HCT116 (cell line): ENCODE measurements at regions not wholly inside any gene's neighbourhood (a gene's known extent, or its start where the extent isn't known, plus 50 kb on each side); places are given as distances from the start of the nearest gene placed in this dataset.

ENCODE experiments used
- ATAC-seq: fragments of 200-7000 bp; cut with Tn5 transposase; 2 replicates; pipeline ENCODE4 v1.9.1; 2020; ENCODE audit warnings: mild to moderate bottlenecking, moderate library complexity
- BruUV-seq: library from RNA; stranded (reverse); fragments of 400-500 nt; replicated peaks from 2 replicates; lab custom pipeline; 2021; lab: Mats Ljungman, UMichigan
- CTCF ChIA-PET: fragments of 300-600 bp; sonication (Branson Sonifier 250); formaldehyde crosslinking; loops from one replicate; lab custom pipeline; 2021; ENCODE audit warnings: antibody characterized with exemption; lab: Charles Lee
- POLR2A ChIA-PET: fragments of 300-600, 350-600 bp; sonication (Branson Sonifier 250); formaldehyde crosslinking; loops from one replicate; lab custom pipeline; 2021; ENCODE audit warnings: antibody characterized with exemption; lab: Charles Lee
- RAD21 ChIA-PET, 2 experiments: fragments of 300-600 bp; sonication (Branson Sonifier 250); formaldehyde crosslinking; loops; one replicate each; lab custom pipeline; 2023; ENCODE audit warnings: low total read pairs in 2 of 2; ENCODE audit not compliant: uncharacterized antibody in 2 of 2, unreplicated experiment in 2 of 2, low non-redundant PET in 1 of 2; lab: Charles Lee
- DNase-seq: peaks from one replicate; pipeline ENCODE4 v3.0.0-alpha.2; 2010; ENCODE audit warnings: low read depth, low spot score
- H2AFZ ChIP-seq: fragments of 200-600 bp; shearing (Covaris generic), sonication (generic); 2 replicates; pipeline ENCODE4 v1.6.1; 2017; ENCODE audit warnings: low read depth, mixed run types, mixed read lengths, antibody characterized with exemption, low read length; ENCODE audit not compliant: poor library complexity, severe bottlenecking
- H3K27ac ChIP-seq: 2 replicates; pipeline ENCODE4 v1.5.1; 2012; ENCODE audit warnings: low read depth, low read length
- H3K27me3 ChIP-seq: fragments of 200-600 bp; sonication (generic); 2 replicates; pipeline ENCODE4 v1.6.1; 2016; ENCODE audit warnings: mixed run types, low read length, mixed read lengths; ENCODE audit not compliant: insufficient read depth
- H3K36me3 ChIP-seq, 2 experiments: fragments of 200-500 bp in 1 of 2; fragments of 200-600 bp in 1 of 2; sonication (Bioruptor generic) in 1 of 2; sonication (generic) in 1 of 2; 2 replicates each; pipeline versions ENCODE4 v1.5.1 to v1.6.1; 2014 to 2016; ENCODE audit warnings: low read length in 2 of 2, inconsistent platforms in 1 of 2, mixed read lengths in 1 of 2, mixed run types in 1 of 2; ENCODE audit not compliant: insufficient read depth in 2 of 2, control insufficient read depth in 1 of 2
- H3K4me1 ChIP-seq, 2 experiments: fragments of 200-600 bp in 1 of 2; sonication (generic) in 1 of 2; 2 replicates each; pipeline versions ENCODE4 v1.5.1 to v1.6.1; 2012 to 2017; ENCODE audit warnings: low read length in 2 of 2, inconsistent platforms in 1 of 2, mild to moderate bottlenecking in 1 of 2, mixed read lengths in 1 of 2, mixed run types in 1 of 2, moderate library complexity in 1 of 2; ENCODE audit not compliant: insufficient read depth in 2 of 2, control insufficient read depth in 1 of 2
- H3K4me2 ChIP-seq: fragments of 200-600 bp; sonication (generic); 2 replicates; pipeline ENCODE4 v1.6.1; 2017; ENCODE audit warnings: mixed run types, low read length, mixed read lengths
- H3K4me3 ChIP-seq, 2 experiments: fragments of 200-600 bp in 1 of 2; sonication (generic) in 1 of 2; replicated peaks in 1 of 2; 2 replicates each; pipeline ENCODE4 v1.5.1; 2011 to 2016; ENCODE audit warnings: low read length in 2 of 2, control low read depth in 1 of 2, low read depth in 1 of 2, mild to moderate bottlenecking in 1 of 2, mixed read lengths in 1 of 2, mixed run types in 1 of 2
- H3K79me2 ChIP-seq: fragments of 200-600 bp; sonication (generic); 2 replicates; pipeline ENCODE4 v1.6.1; 2017; ENCODE audit warnings: mild to moderate bottlenecking, mixed run types, low read length, moderate library complexity, mixed read lengths; ENCODE audit not compliant: insufficient read depth
- H3K9ac ChIP-seq: fragments of 200-600 bp; sonication (generic); 2 replicates; pipeline ENCODE4 v1.6.1; 2016; ENCODE audit warnings: low read length, mixed read lengths
- H3K9me2 ChIP-seq: fragments of 200-600 bp; sonication (generic), shearing (Covaris generic); 2 replicates; pipeline ENCODE4 v1.6.1; 2017; ENCODE audit warnings: mixed run types, mild to moderate bottlenecking, moderate library complexity; ENCODE audit not compliant: insufficient read depth
- H3K9me3 ChIP-seq, 2 experiments: fragments of 200-500 bp in 1 of 2; fragments of 200-600 bp in 1 of 2; sonication (Bioruptor generic) in 1 of 2; sonication (generic) in 1 of 2; 2 replicates each; pipeline ENCODE4 v1.6.1; 2014 to 2017; ENCODE audit warnings: low read length in 2 of 2, mixed read lengths in 2 of 2, inconsistent platforms in 1 of 2, low read depth in 1 of 2, mild to moderate bottlenecking in 1 of 2, mixed run types in 1 of 2, moderate library complexity in 1 of 2; ENCODE audit not compliant: control insufficient read depth in 1 of 2, insufficient read depth in 1 of 2
- H4K20me1 ChIP-seq: fragments of 200-600 bp; sonication (generic), shearing (Covaris generic); 2 replicates; pipeline ENCODE4 v1.6.1; 2017; ENCODE audit warnings: mixed run types, mild to moderate bottlenecking, moderate library complexity; ENCODE audit not compliant: insufficient read depth
- CBX3 ChIP-seq: IDR thresholded peaks from 2 replicates; pipeline ENCODE4 v1.6.1; 2012; ENCODE audit warnings: low read depth
- CEBPB ChIP-seq: IDR thresholded peaks from 2 replicates; pipeline ENCODE4 v1.6.1; 2012; ENCODE audit warnings: low read depth
- EGR1 ChIP-seq: IDR thresholded peaks from 2 replicates; pipeline ENCODE4 v1.6.1; 2012; ENCODE audit warnings: low read depth
- ELF1 ChIP-seq: IDR thresholded peaks from 2 replicates; pipeline ENCODE4 v1.6.1; 2012; ENCODE audit warnings: low read depth, borderline replicate concordance
- EZH2 ChIP-seq: fragments of 200-600 bp; sonication (generic); IDR thresholded peaks from 2 replicates; pipeline ENCODE4 v1.6.1; 2017; ENCODE audit warnings: antibody characterized with exemption, mixed run types
- FOSL1 ChIP-seq: IDR thresholded peaks from 2 replicates; pipeline ENCODE4 v1.6.1; 2012; ENCODE audit warnings: low read depth
- JUND ChIP-seq: IDR thresholded peaks from 2 replicates; pipeline ENCODE4 v1.6.1; 2012
- POLR2AphosphoS5 ChIP-seq: IDR thresholded peaks from 2 replicates; pipeline ENCODE4 v1.6.1; 2011; ENCODE audit warnings: mild to moderate bottlenecking, low read depth, low read length, moderate library complexity
- RAD21 ChIP-seq: IDR thresholded peaks from 2 replicates; pipeline ENCODE4 v1.6.1; 2012; ENCODE audit warnings: low read depth, mild to moderate bottlenecking
- SP1 ChIP-seq: IDR thresholded peaks from 2 replicates; pipeline ENCODE4 v1.6.1; 2012; ENCODE audit warnings: low read depth
- SRF ChIP-seq: IDR thresholded peaks from 2 replicates; pipeline ENCODE4 v1.6.1; 2012; ENCODE audit warnings: low read depth
- TCF7L2 ChIP-seq: IDR thresholded peaks from 2 replicates; pipeline ENCODE4 v1.7.0; 2011; ENCODE audit warnings: borderline replicate concordance, inconsistent platforms; ENCODE audit not compliant: insufficient read depth, insufficient read length; ENCODE audit errors: extremely low read depth
- YY1 ChIP-seq: IDR thresholded peaks from 2 replicates; pipeline ENCODE4 v1.6.1; 2011; ENCODE audit warnings: low read length, low read depth, moderate library complexity, mild to moderate bottlenecking; ENCODE audit not compliant: insufficient replicate concordance; ENCODE audit errors: extremely low read depth
- ZNF274 ChIP-seq: fragments of 200-500 bp; sonication (Bioruptor generic); IDR thresholded peaks from 2 replicates; pipeline ENCODE4 v1.6.1; 2014; ENCODE audit warnings: mild to moderate bottlenecking, low read depth, low read length, inconsistent platforms
- intact Hi-C: fragments of 100-400 bp; cut with micrococcal nuclease; formaldehyde crosslinking; loops from 2 replicates; pipeline ENCODE4 v1.10.0; 2022
- TF ChIP-seq, protein P1 (sequence below): IDR thresholded peaks from 2 replicates; pipeline ENCODE4 v1.6.1; 2012
- TF ChIP-seq, protein P2 (sequence below), 3 experiments: fragments of 200-600 bp in 1 of 3; sonication (generic) in 1 of 3; IDR thresholded peaks in 2 of 3; conservative IDR thresholded peaks in 1 of 3; 2 replicates each; pipeline ENCODE4 v1.5.1; 2012 to 2017; ENCODE audit warnings: low read depth in 2 of 3, low read length in 2 of 3, antibody characterized with exemption in 1 of 3, borderline replicate concordance in 1 of 3, control low read depth in 1 of 3, mild to moderate bottlenecking in 1 of 3, mixed read lengths in 1 of 3, mixed run types in 1 of 3, moderate library complexity in 1 of 3; ENCODE audit not compliant: insufficient read depth in 1 of 3
- TF ChIP-seq, protein P3 (sequence below): IDR thresholded peaks from 2 replicates; pipeline ENCODE4 v1.6.1; 2012; ENCODE audit warnings: low read depth
- TF ChIP-seq, protein P4 (sequence below): IDR thresholded peaks from 2 replicates; pipeline ENCODE4 v1.6.1; 2012

DNA sequence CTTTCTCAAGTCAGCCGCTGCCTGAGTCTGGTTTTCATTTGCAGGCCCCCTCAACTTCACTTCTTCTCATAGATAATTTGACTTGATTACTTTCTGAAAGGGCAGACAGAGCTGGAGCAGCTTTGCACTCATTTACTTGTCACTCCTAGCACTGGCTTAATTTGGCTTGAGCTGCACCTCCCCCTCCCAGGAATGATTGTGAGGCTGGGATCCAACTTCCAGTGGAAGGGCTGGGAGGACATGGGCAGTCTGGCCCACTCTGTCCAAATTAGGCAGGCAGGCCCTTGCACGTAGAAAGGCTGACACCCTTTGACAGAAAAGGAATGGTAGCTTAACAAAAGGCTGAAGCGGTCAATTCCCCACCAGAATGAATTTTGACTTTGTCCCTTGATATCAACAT, 453.9 kb downstream of the ETS1 start (continued):
- no peak for TF ChIP-seq TCF7L2
- TF ChIP-seq CBX3, result no peak
- TF ChIP-seq JUND, result no peak
- TF ChIP-seq ELF1, result no peak
- no peak for TF ChIP-seq FOSL1
- TF ChIP-seq, protein P1, sequence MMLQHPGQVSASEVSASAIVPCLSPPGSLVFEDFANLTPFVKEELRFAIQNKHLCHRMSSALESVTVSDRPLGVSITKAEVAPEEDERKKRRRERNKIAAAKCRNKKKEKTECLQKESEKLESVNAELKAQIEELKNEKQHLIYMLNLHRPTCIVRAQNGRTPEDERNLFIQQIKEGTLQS, result no peak
- TF ChIP-seq, all 23 proteins: peak for 0

DNA sequence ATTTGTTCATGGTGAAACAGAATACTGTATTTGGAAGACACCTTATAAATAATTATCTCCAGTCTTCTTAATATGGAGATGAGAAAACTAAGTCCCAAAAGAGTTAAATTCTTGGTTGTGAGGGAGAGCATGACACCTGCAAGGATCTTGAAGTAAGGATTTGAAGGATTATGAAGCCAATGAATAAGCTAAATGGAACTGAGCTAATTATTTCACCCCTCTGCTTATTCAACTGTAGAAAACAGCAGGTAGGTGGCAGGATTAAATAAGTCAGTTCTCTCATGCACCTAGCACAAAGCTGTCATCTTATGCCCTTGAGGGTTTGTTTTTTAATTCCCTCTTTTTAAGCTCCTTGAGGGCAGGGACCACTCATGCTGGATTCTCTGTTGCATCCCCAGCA, 457.3 kb downstream of the ETS1 start:
- ChIA-PET CTCF (interaction anchor here (1.0 to 1.6 kb wide), 2 partner anchors 28 to 34 kb away, joined by 3 to 5 read pairs; no protein-coding TSS in a partner anchor), POLR2A (no interaction called here), RAD21 (no interaction called here)
- Histone ChIP-seq H2AFZ (no peak overlapping the region), H3K79me2 (no peaks in the 10 kb centered on the region), H3K27me3 (peaks cover 17% of the 10 kb centered on the region), H3K4me3 (no peak overlapping the region), H3K36me3 (no peaks in the 10 kb centered on the region), H3K27ac (no peak overlapping the region), H3K4me1 (no peaks in the 10 kb centered on the region), H3K9me3 (no peaks in the 10 kb centered on the region), H3K9ac (no peak overlapping the region), H3K9me2 (no peaks in the 10 kb centered on the region), H3K4me2 (no peak overlapping the region), H4K20me1 (no peaks in the 10 kb centered on the region)
- intact Hi-C loops, result no loop called here
- BruUV-seq, result no TSS peak
- ATAC-seq (no peak), DNase-seq (no peak)
- no peak for TF ChIP-seq EZH2
- no peak for TF ChIP-seq SRF
- no peak for TF ChIP-seq POLR2AphosphoS5
- TF ChIP-seq, protein P2, sequence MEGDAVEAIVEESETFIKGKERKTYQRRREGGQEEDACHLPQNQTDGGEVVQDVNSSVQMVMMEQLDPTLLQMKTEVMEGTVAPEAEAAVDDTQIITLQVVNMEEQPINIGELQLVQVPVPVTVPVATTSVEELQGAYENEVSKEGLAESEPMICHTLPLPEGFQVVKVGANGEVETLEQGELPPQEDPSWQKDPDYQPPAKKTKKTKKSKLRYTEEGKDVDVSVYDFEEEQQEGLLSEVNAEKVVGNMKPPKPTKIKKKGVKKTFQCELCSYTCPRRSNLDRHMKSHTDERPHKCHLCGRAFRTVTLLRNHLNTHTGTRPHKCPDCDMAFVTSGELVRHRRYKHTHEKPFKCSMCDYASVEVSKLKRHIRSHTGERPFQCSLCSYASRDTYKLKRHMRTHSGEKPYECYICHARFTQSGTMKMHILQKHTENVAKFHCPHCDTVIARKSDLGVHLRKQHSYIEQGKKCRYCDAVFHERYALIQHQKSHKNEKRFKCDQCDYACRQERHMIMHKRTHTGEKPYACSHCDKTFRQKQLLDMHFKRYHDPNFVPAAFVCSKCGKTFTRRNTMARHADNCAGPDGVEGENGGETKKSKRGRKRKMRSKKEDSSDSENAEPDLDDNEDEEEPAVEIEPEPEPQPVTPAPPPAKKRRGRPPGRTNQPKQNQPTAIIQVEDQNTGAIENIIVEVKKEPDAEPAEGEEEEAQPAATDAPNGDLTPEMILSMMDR (IDR thresholded peaks at IDR 0.05 in 2 of 3, conservative IDR thresholded peaks at IDR 0.05 in 1 of 3; ENCODE audit: borderline replicate concordance in 1 of 3, insufficient read depth in 1 of 3, low read depth in 2 of 3, low read length in 2 of 3), result no peak
- TF ChIP-seq CBX3, result no peak
- no peak for TF ChIP-seq TCF7L2
- TF ChIP-seq, protein P3, sequence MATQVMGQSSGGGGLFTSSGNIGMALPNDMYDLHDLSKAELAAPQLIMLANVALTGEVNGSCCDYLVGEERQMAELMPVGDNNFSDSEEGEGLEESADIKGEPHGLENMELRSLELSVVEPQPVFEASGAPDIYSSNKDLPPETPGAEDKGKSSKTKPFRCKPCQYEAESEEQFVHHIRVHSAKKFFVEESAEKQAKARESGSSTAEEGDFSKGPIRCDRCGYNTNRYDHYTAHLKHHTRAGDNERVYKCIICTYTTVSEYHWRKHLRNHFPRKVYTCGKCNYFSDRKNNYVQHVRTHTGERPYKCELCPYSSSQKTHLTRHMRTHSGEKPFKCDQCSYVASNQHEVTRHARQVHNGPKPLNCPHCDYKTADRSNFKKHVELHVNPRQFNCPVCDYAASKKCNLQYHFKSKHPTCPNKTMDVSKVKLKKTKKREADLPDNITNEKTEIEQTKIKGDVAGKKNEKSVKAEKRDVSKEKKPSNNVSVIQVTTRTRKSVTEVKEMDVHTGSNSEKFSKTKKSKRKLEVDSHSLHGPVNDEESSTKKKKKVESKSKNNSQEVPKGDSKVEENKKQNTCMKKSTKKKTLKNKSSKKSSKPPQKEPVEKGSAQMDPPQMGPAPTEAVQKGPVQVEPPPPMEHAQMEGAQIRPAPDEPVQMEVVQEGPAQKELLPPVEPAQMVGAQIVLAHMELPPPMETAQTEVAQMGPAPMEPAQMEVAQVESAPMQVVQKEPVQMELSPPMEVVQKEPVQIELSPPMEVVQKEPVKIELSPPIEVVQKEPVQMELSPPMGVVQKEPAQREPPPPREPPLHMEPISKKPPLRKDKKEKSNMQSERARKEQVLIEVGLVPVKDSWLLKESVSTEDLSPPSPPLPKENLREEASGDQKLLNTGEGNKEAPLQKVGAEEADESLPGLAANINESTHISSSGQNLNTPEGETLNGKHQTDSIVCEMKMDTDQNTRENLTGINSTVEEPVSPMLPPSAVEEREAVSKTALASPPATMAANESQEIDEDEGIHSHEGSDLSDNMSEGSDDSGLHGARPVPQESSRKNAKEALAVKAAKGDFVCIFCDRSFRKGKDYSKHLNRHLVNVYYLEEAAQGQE, result no peak
- TF ChIP-seq, protein P1, result no peak
- no peak for TF ChIP-seq ELF1
- TF ChIP-seq SP1, result no peak
- no peak for TF ChIP-seq FOSL1
- TF ChIP-seq ZNF274, result no peak
- no peak for TF ChIP-seq RAD21
- TF ChIP-seq EGR1, result no peak
- no peak for TF ChIP-seq CEBPB
- TF ChIP-seq, protein P4, sequence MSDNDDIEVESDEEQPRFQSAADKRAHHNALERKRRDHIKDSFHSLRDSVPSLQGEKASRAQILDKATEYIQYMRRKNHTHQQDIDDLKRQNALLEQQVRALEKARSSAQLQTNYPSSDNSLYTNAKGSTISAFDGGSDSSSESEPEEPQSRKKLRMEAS, result no peak
- no peak for TF ChIP-seq YY1
